Left lobe of liver (tissue), 2 donors: ENCODE measurements at regions not wholly inside any gene's neighbourhood (a gene's known extent, or its start where the extent isn't known, plus 50 kb on each side); places are given as distances from the start of the nearest gene placed in this dataset.

ENCODE experiments used
- ATAC-seq: fragments of 200-7000 bp; cut with Tn5 transposase; one replicate; pipeline ENCODE4 v1.9.1; 2020; ENCODE audit warnings: mild to moderate bottlenecking, moderate library complexity
- DNase-seq: peaks from one replicate; pipeline ENCODE4 v3.0.0-alpha.2; 2020; ENCODE audit warnings: low spot score
- donor health status: DM: no; HTN: no; CAD: no; lungs with moderate emphysema.
- donor health status: DM: no; HTN: yes; CAD: no.

- no peak for ATAC-seq
- DNase-seq = no peak
Observed at GRCh38 chr5:1748271-1748670, 51.4 kb downstream of the MRPL36 start.

GRCh38 chr5:1747803-1748085, 51.9 kb downstream of the MRPL36 start:
- DNase-seq (no peak), ATAC-seq (no peak)

- DNase-seq (no peak), ATAC-seq (no peak)
Observed at GRCh38 chr5:1747079-1747802, 52.4 kb downstream of the MRPL36 start.

- DNase-seq = peak; percentile 36
- ATAC-seq = no peak
Observed at GRCh38 chr5:1746371-1747078, 53.1 kb downstream of the MRPL36 start.

- no peak for ATAC-seq
- peak; percentile 35 for DNase-seq
Observed at GRCh38 chr5:1745796-1746370, 53.8 kb downstream of the MRPL36 start.

GRCh38 chr5:1745123-1745795, 54.4 kb downstream of the MRPL36 start:
- peak; percentile 27 for DNase-seq
- ATAC-seq = no peak

GRCh38 chr5:1744393-1745122, 55.1 kb downstream of the MRPL36 start:
- DNase-seq = peak; percentile 8
- no peak for ATAC-seq

GRCh38 chr5:1743769-1744085, 55.9 kb downstream of the MRPL36 start:
- ATAC-seq (no peak), DNase-seq (peak; percentile 26)

- peak; percentile 10 for DNase-seq
- ATAC-seq = no peak
Observed at GRCh38 chr5:1743061-1743768, 56.4 kb downstream of the MRPL36 start.

- ATAC-seq (peak; percentile 48), DNase-seq (no peak)
Observed at GRCh38 chr5:1737790-1738405, 61.7 kb downstream of the MRPL36 start.

GRCh38 chr5:1736889-1737711, 62.5 kb downstream of the MRPL36 start:
- ATAC-seq (no peak), DNase-seq (no peak)

GRCh38 chr5:1736065-1736464, 63.6 kb downstream of the MRPL36 start:
- DNase-seq = no peak
- ATAC-seq = no peak

- no peak for ATAC-seq
- DNase-seq = no peak
Observed at GRCh38 chr5:1735320-1735970, 64.2 kb downstream of the MRPL36 start.

- DNase-seq = peak; percentile 31
- ATAC-seq = no peak
Observed at GRCh38 chr5:1734908-1735289, 64.7 kb downstream of the MRPL36 start.

GRCh38 chr5:1734271-1734907, 65.2 kb downstream of the MRPL36 start:
- ATAC-seq (no peak), DNase-seq (no peak)

GRCh38 chr5:1733369-1733768, 66.3 kb downstream of the MRPL36 start:
- DNase-seq = peak; percentile 19
- no peak for ATAC-seq

- ATAC-seq = no peak
- no peak for DNase-seq
Observed at GRCh38 chr5:1732945-1733344, 66.7 kb downstream of the MRPL36 start.

GRCh38 chr5:1732238-1732941, 67.2 kb downstream of the MRPL36 start:
- ATAC-seq (no peak), DNase-seq (peak; percentile 37)
